HG03520 (cell line): ENCODE measurements at regions not wholly inside any gene's neighbourhood (a gene's known extent, or its start where the extent isn't known, plus 50 kb on each side); places are given as distances from the start of the nearest gene placed in this dataset.

Experiments
- ATAC-seq: cut with Tn5 transposase; IDR thresholded peaks from one replicate; pipeline ENCODE4 v1.9.1; 2021; ENCODE audit warnings: mild to moderate bottlenecking, moderate library complexity; ENCODE audit not compliant: unreplicated experiment

DNA sequence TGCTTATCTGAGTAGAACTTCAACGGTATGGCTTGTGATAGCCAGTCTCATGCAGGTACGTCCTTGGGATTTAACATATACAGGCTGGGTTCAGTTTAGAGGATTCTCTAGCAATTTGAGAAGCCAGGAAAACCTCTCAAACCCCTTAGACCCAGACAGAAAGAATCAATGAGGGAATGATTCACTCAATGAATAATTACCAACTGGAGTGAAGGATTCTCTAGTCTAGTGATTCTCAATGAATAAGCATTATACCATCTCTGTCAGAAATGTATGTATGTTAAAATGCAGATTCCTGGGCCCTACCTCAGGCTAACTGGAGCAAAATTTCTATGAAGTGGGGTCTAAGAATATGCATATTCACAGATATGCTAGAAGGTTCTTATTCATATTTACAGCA is 54.5 kb upstream of the APP start:
- no peak for ATAC-seq

DNA sequence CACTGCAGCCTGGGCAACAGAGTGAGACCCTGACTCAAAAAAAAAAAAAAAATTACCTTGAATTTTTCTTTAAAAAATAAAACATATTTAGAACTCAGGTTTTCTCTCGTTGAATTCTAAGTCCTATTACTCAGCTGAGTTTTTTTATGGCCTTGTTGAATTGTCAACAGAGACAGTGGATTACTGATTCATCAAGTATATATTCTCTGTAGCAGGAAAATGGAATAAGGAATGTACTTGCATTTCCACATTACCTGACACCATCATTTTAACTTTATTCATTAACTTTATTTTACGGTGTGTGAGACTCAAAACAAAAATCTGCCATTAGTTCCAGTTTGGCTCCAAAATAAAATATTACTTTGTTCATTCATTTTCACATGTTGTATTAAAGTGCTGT is 53.8 kb upstream of the APP start:
- ATAC-seq = no peak
